Heart left ventricle (tissue), 13 donors: ENCODE measurements at regions not wholly inside any gene's neighbourhood (a gene's known extent, or its start where the extent isn't known, plus 50 kb on each side); places are given as distances from the start of the nearest gene placed in this dataset.

Experiments used
- CTCF ChIP-seq, 12 donors: fragments of 200-600 bp; sonication (generic) in 4 of 12; IDR thresholded peaks; one replicate each; pipeline versions ENCODE4 v1.5.0 to v1.8.0; 2018 to 2022; ENCODE audit warnings: antibody characterized with exemption in 12 of 12, mild to moderate bottlenecking in 5 of 12
- POLR2A ChIP-seq, 2 donors: fragments of 450-650 bp; IDR thresholded peaks; one replicate each; pipeline ENCODE4 v1.6.1; 2017; ENCODE audit warnings: antibody characterized with exemption in 2 of 2, mild to moderate bottlenecking in 2 of 2, moderate library complexity in 2 of 2
- donor health status: ischemic (EF 13 %, LVEDD 7.1; RV severe dilation, severe dysfunction).
- donor health status: DM: no; HTN: yes; CAD: no.
- donor health status: DM: no; HTN: no; CAD: no.
- donor health status: ischemic (EF 25% LVEDD 6.9; RV normal size, moderate dysfunction).
- donor health status: ischemic (EF 25% LVEDD 5.7; RV mildly dilated, moderate dysfunction).
- donor health status: ischemic (EF 35%, LVEDD 5.7; RV mildly dilated, moderate dysfunction).
- donor health status: nonischemic (EF 11% LVEDD 7.7; RV severe dilation, severe dysfunction).
- donor health status: DM: yes; HTN: yes; CAD: no.
- donor health status: PGD.
- donor health status: ischemic (EF 29% LVEDD 5.4; RV normal size, mild dysfunction).
- donor health status: nonischemic (EF 23%, LVEDD 6.1; RV moderate dilation, normal function).

GRCh38 chr3:126257174-126257573, 76.8 kb upstream of the ALDH1L1 start:
- TF ChIP-seq CTCF (IDR thresholded peaks at IDR 0.05) (no peak), POLR2A (IDR thresholded peaks at IDR 0.05) (no peak)
